Endometrium (tissue), 2 donors: ENCODE measurements at regions not wholly inside any gene's neighbourhood (a gene's known extent, or its start where the extent isn't known, plus 50 kb on each side); places are given as distances from the start of the nearest gene placed in this dataset.

Experiments
- FAIRE-seq: peaks from 2 replicates; lab custom pipeline; 2012; peaks lifted over from hg19 to GRCh38; lab: Jason Lieb, UNC
- donor health status: control.
- donor health status: control.

DNA sequence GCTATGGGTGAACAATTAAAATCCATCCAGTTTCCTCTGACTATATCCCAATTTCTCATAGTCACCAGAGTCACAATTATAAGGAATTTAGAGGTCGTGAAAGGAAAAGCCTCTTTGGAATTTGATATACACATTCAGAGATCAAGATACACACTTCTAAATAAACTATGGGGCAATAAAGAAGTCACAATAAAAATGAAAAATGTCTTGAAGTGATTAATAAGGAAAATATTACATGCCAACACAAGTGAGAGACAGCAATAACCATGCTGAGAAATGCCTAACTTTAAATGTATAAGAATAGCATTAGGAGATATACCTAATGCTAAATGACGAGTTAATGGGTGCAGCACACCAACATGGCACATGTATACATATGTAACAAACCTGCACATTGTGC lies 54.9 kb upstream of the ADAMTS19 start:
- FAIRE-seq = no peak

GRCh38 chr5:129406440-129406839 lies 53.7 kb upstream of the ADAMTS19 start:
- no peak for FAIRE-seq
